Naive B cell (primary cell): ENCODE measurements at regions not wholly inside any gene's neighbourhood (a gene's known extent, or its start where the extent isn't known, plus 50 kb on each side); places are given as distances from the start of the nearest gene placed in this dataset.

Experiments used
- ATAC-seq, 2 donors: fragments of 150-1000 bp; cut with Tn5 transposase; 2 replicates each; pipeline ENCODE4 v1.10.0; 2021; ENCODE audit warnings: low read depth in 2 of 2, mild to moderate bottlenecking in 2 of 2, moderate library complexity in 2 of 2
- DNase-seq: peaks from one replicate; pipeline ENCODE4 v3.0.0; 2022
- H3K27ac Mint-ChIP-seq, 6 donors: one replicate each; pipeline ENCODE4 v1.8.0; 2020 to 2022; ENCODE audit warnings: mild to moderate bottlenecking in 6 of 6, mixed read lengths in 6 of 6, moderate library complexity in 5 of 6, inconsistent platforms in 2 of 6
- H3K27me3 Mint-ChIP-seq, 3 donors: one replicate each; pipeline ENCODE4 v1.8.0; 2021 to 2022; ENCODE audit warnings: mixed read lengths in 3 of 3, mild to moderate bottlenecking in 1 of 3
- H3K36me3 Mint-ChIP-seq, 2 donors: one replicate each; pipeline ENCODE4 v1.8.0; 2020 to 2022; ENCODE audit warnings: mixed read lengths in 2 of 2, inconsistent platforms in 1 of 2, mild to moderate bottlenecking in 1 of 2
- H3K4me1 Mint-ChIP-seq, 3 donors: one replicate each; pipeline ENCODE4 v1.8.0; 2020 to 2022; ENCODE audit warnings: mixed read lengths in 3 of 3, inconsistent platforms in 1 of 3, mild to moderate bottlenecking in 1 of 3, moderate library complexity in 1 of 3
- H3K4me3 Mint-ChIP-seq, 8 donors: one replicate each; pipeline ENCODE4 v1.8.0; 2020 to 2022; ENCODE audit warnings: mild to moderate bottlenecking in 8 of 8, mixed read lengths in 8 of 8, moderate library complexity in 8 of 8, inconsistent platforms in 2 of 8
- H3K9me3 Mint-ChIP-seq, 7 donors: one replicate each; pipeline ENCODE4 v1.8.0; 2020 to 2022; ENCODE audit warnings: mixed read lengths in 7 of 7, mild to moderate bottlenecking in 5 of 7, inconsistent platforms in 2 of 7, moderate library complexity in 1 of 7

DNA sequence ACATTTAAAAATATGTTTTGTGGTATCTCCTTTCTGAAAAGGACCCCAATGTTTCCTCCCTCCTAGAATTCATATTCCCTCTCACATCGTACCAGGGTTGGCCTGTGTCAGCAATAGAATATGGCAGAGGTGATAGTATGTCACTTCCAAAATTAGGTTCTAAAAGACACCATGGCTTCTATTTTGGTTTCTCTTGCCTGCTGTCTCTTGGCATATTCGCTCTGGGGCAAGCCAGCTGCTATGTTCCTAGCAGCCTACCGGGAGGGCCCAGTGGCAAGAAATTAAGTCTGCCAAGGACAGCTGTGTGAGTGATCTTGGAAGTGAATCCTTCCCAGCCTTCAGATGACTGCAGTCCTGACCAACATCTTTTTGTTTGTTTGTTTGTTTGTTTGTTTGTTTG is 92.9 kb upstream of the PPM1J start:
- DNase-seq (no peak), ATAC-seq (no peak)
- Mint-ChIP-seq H3K9me3 (no peaks in the 10 kb centered on the region), H3K36me3 (no peaks in the 10 kb centered on the region), H3K27me3 (peaks cover 5 to 38% (median 32%) of the 10 kb centered on the region in 3 donors), H3K27ac (no peak overlapping the region), H3K4me3 (no peak overlapping the region), H3K4me1 (no peaks in the 10 kb centered on the region)

DNA sequence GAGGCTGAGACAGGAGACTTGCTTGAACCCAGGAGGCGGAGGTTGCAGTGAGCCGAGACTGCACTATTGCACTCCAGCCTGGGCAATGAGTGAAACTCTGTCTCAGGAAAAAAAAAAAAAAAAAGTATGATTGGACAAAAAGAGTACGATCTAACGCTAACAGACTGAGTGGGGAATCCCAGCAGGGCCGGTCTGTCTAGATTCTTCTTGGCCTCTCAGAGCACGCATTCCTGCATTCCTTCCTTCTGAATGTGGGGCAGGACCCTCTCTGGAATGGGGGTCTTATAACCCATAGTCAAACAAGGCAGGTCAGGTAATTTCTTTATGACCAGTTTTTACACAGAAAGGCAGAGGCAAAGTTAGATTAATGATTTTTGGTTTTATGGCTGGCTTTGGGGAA is 92.0 kb upstream of the PPM1J start:
- H3K36me3 Mint-ChIP-seq: no peaks in the 10 kb centered on the region
- H3K4me1 Mint-ChIP-seq: no peaks in the 10 kb centered on the region
- no peak for DNase-seq
- H3K27me3 Mint-ChIP-seq: peaks cover 5 to 34% (median 24%) of the 10 kb centered on the region in 3 donors
- H3K4me3 Mint-ChIP-seq: no peak overlapping the region
- no peak for ATAC-seq
- no peak overlapping the region for H3K27ac Mint-ChIP-seq
- H3K9me3 Mint-ChIP-seq: no peaks in the 10 kb centered on the region

DNA sequence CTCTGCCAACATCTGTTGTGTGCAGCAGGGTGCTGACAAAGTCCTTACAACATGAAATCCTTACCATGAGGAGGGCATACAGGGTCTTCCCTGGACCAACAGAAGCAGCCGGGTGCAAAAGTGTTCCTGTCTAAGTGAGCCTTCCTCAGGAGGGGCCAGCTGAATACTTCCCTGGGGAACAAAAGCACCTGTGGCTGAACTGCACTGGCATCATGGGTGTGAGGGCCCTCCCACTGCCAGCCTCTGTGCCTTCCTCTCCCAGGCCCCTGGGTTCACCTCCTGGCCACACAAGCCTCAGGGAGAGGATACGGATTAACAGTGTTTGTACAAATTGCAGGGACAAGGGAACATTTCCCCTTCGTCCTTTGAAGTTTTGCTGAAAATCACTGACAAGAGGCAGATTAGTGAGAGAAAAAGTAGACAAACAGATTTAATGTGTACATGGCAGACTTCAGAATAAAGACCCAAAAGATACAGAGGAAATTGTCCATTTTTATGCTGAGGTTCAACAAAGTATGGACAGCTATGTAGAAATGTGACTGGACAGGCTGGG is 91.0 kb upstream of the PPM1J start:
- ATAC-seq (no peak), DNase-seq (no peak)
- Mint-ChIP-seq H3K36me3 (no peaks in the 10 kb centered on the region), H3K4me1 (no peaks in the 10 kb centered on the region), H3K9me3 (no peaks in the 10 kb centered on the region), H3K27me3 (peaks cover 5 to 33% (median 19%) of the 10 kb centered on the region in 3 donors), H3K27ac (no peak overlapping the region), H3K4me3 (peak overlapping the region in 1 of 8 donors; percentile 18)

DNA sequence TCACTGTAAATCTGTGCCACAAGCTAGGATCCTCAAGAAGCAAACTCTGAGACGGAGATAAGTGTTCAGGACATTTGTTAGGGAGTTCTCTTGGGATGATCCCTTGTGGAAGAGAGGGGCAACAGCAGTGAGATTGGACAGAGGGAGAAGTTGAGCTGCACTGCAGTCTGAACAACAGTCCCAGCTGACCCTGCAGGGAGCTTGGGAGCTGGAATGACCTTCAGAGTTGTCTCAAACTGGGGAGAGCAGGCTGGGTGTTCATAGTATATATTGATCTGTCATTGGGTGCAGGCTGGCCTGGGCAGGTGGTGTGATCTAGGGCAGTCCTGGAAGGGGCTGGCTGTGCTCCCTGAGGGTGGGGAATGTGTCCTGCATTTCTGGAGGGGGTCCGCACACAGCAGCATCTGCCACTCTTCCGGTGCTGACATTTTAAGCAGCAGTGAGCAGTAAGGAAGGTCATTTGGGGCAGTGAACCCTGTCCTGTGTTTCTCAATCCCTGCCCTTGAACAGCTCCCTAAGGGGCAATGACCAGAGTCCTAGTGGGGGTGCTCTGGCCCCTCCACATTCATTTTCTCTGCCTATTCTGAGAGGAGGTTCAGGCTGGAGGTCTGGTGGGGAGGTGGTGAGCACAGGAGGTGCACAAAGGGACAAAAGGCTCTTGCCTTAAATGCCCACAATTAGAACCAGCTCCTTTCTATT is 90.2 kb upstream of the PPM1J start:
- H3K4me3 Mint-ChIP-seq: peak overlapping the region in 1 of 8 donors; percentile 35
- H3K27me3 Mint-ChIP-seq: peaks cover 5 to 24% (median 10%) of the 10 kb centered on the region in 3 donors
- no peak for ATAC-seq

DNA sequence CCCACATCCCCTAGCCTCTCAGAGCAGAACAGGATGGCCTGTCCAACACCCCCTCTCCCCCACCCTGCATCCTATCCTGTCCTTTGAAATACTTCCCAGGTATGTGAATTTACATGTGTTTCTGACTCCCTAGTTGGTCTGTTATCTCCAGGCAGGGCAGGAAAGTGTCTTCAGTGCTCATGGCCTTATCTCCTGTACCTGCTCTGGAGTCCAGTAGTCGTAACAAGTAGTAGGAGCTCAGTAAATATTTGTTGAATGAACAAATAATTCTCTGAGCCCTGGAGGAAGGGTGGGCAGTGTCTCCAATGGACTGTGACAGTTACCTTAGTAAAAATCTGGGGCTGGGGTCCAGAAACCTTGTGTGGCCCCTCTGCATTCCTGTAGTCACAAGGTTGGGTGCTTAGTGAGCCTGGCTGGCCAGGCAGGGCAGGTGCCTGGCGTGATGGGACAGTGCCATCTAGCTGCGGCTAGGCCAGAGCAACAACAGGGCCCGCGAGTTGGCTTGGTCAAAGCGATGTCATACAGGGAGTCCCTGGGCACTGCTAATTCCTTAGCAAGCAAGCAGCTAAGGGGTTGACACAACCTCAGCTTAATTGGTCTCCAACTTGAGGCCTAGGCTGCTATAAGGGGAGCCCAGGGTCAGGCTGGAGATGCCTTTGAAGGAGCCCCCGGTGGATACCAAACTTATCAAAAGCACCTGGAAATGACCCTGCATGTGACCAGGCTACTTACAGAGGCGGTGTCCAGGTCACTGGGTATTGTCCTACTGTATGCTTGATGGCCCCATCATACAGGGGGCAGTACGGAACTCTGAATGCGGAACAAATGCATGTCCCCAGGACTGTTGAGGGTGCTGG is 89.0 kb upstream of the PPM1J start:
- Mint-ChIP-seq H3K27ac (peak overlapping the region in 1 of 6 donors; percentile 61), H3K27me3 (peaks cover 5 to 18% (median 8%) of the 10 kb centered on the region in 3 donors), H3K36me3 (no peaks in the 10 kb centered on the region), H3K9me3 (no peaks in the 10 kb centered on the region), H3K4me1 (no peaks in the 10 kb centered on the region), H3K4me3 (no peak overlapping the region)
- DNase-seq: peak; percentile 25
- ATAC-seq: peak; percentile 68 to 77

More for the DNA sequence above, 90.2 kb upstream of the PPM1J start:
- H3K27ac Mint-ChIP-seq: no peak overlapping the region
- H3K36me3 Mint-ChIP-seq: no peaks in the 10 kb centered on the region
- no peak for DNase-seq
- no peaks in the 10 kb centered on the region for H3K9me3 Mint-ChIP-seq
- no peaks in the 10 kb centered on the region for H3K4me1 Mint-ChIP-seq

DNA sequence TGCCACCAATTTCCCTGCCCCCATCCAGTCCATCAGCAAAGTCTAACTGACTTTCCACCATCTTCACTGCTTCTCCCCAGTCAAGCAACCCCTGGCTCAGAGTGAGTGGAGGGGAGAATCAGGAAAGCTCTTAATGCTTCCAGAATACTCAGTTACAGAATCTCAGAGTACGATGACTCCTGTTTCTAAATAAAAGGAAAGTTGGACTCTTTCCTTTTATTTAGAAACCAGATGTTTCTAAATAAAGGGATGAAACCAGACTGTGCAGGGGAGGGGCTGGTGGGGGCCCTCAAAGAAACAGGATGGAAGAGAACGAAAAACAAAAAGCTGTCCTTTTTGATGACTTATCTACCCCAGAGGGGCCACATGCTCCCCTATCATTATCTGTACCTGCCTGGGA is 85.2 kb upstream of the PPM1J start:
- no peak for ATAC-seq

DNA sequence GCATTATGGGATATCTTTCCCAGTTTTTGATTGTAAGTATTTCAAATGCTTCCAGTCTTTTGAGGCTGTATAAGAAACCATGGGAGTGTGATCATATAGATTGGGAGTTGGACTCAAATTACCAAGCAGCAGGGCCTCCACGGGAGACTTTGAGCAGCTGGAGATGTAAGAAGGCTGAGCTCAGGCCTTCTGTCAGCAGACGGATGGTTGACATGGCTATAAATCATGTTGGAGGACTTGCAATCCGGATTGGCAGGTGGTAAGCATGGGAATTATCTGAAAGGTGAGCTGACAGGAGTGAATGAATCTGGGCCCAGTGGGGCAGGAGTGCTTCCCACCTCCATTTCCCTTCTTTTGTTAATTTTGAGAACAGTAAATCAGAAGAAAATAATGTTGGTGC is 83.2 kb upstream of the PPM1J start:
- Mint-ChIP-seq H3K4me3 (no peak overlapping the region), H3K27me3 (peaks cover 0 to 4% (median 0%) of the 10 kb centered on the region in 3 donors), H3K36me3 (no peaks in the 10 kb centered on the region), H3K4me1 (peaks cover 0 to 2% (median 0%) of the 10 kb centered on the region in 3 donors), H3K9me3 (no peaks in the 10 kb centered on the region), H3K27ac (no peak overlapping the region)
- DNase-seq: no peak
- no peak for ATAC-seq

More for the DNA sequence above, 85.2 kb upstream of the PPM1J start:
- Mint-ChIP-seq H3K27ac (peak overlapping the region in 1 of 6 donors; percentile 32), H3K4me3 (no peak overlapping the region), H3K9me3 (no peaks in the 10 kb centered on the region), H3K4me1 (peaks cover 0 to 2% (median 0%) of the 10 kb centered on the region in 3 donors), H3K27me3 (peaks cover 0 to 15% (median 0%) of the 10 kb centered on the region in 3 donors), H3K36me3 (no peaks in the 10 kb centered on the region)
- DNase-seq: no peak

DNA sequence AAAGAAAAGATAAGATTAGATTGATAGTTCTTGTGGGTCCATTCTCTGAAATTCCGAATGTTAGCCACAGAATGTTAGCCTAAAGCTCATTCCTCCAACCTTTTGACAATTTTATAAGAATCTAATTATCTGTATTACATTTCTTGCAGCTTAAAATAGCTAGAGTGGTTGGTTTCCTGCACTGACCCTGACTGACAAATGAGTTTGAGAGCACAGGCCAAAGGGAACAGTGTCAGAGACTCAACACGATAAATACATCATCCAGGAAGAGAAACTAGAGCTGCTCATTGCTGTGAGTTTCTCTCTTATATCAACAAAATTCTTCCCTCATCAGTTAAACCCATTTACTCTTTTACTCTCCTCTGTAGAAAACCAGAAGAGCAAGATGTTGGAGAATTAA is 82.1 kb upstream of the PPM1J start:
- Mint-ChIP-seq H3K4me3 (no peak overlapping the region), H3K9me3 (no peaks in the 10 kb centered on the region), H3K4me1 (peaks cover 0 to 2% (median 0%) of the 10 kb centered on the region in 3 donors), H3K27ac (no peak overlapping the region), H3K27me3 (no peaks in the 10 kb centered on the region), H3K36me3 (no peaks in the 10 kb centered on the region)
- no peak for DNase-seq
- no peak for ATAC-seq

DNA sequence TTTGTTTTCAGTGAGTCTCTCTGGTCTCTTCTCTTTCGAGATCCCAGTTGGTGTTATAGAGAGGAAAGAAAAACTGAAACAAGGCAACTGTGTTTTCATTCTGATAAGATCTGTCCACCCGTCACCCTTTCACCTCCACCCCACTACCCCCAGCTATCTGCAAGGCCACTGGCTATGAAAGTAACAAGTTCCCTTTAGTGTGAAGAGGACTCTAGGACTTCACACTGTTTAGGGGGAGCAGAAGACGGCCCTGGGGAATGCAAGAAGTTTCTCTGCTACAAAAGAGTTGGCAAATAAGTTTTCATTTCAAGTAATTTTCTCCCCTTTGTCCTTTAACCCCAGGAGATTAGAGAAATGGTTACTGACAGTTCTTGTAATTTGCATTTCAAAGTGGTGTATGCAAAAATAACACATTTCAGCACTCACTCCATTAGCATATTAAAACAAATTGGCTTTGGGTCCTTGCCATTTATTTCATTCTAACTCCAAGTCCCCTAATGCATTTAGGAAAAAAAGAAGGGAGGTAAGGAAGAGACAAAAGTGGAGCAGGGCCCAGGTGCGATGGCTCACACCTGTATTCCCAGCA is 79.6 kb upstream of the PPM1J start:
- Mint-ChIP-seq H3K36me3 (no peaks in the 10 kb centered on the region), H3K27me3 (peaks cover 7 to 11% (median 7%) of the 10 kb centered on the region in 3 donors), H3K9me3 (no peaks in the 10 kb centered on the region), H3K4me3 (no peak overlapping the region), H3K27ac (peak overlapping the region in 1 of 6 donors; percentile 50), H3K4me1 (peaks cover 0 to 2% (median 0%) of the 10 kb centered on the region in 3 donors)
- ATAC-seq (no peak), DNase-seq (no peak)

DNA sequence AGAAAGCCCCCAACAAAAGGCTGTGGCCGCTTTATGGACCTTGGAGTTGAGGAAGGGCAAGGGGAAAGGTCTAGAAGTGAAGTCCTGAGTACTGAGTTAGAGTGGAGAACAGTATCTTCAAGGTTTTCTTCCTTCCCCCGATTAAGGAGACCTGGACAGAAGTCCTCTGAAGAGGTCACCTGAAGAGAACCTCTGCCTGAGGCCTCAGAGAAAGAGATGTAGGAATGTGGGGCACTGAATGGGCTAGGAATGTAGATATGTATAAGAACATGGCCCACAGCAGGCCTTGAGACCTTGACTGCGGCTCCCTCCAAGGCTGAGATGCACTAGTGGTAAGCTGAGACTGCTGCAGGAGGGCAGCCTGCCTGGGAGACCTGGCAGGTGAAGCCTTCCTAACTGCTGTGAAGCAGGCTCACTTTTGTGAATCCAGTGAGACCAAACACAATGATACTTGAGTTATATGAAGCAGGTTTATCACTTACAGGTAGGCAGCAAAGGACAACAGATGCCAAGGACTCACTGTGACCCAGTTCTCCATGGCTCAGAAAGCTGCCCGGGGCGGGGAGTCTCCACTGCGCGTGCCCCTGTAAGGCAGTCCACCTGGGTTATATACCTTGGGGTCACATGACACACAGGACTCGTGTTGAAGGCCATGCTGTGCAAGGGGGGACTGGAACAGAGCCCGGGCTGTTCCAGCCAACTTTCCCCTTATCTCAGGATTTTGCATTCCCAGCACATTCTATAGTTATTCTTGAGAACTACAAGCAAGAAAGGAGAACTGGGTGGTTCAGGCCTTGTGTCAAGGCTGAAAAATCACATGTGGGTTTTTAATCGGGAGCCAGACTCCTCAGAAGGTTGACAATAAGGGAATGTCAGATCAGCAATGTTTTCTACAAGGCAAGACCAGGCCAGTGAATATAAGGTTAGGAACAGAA is 78.8 kb upstream of the PPM1J start:
- H3K27ac Mint-ChIP-seq: no peak overlapping the region
- H3K27me3 Mint-ChIP-seq: peaks cover 8 to 13% (median 8%) of the 10 kb centered on the region in 3 donors
- H3K4me3 Mint-ChIP-seq: no peak overlapping the region
- H3K9me3 Mint-ChIP-seq: no peaks in the 10 kb centered on the region
- DNase-seq (no peak), ATAC-seq (no peak)
- H3K4me1 Mint-ChIP-seq: peaks cover 0 to 2% (median 0%) of the 10 kb centered on the region in 3 donors
- no peaks in the 10 kb centered on the region for H3K36me3 Mint-ChIP-seq

DNA sequence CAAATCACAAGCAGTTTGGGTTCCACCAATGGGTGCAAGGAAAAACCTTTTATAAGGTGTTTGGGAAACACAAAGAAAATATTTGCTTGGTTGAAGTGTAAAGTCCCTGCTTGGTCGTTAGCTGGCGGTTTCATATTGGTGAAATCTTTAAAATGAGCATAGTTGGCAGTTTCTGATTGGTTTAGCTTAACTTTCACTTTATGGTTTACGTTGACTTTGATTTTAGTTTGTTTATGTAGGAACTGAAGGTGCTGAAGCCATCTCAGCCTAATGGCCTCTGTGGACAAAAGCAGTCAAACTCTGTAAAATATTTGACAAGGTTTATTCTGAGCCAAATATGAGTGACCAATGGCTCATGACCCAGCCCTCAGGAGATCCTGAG is 76.6 kb upstream of the PPM1J start:
- no peak for ATAC-seq
- peaks cover 8 to 13% (median 8%) of the 10 kb centered on the region in 3 donors for H3K27me3 Mint-ChIP-seq

DNA sequence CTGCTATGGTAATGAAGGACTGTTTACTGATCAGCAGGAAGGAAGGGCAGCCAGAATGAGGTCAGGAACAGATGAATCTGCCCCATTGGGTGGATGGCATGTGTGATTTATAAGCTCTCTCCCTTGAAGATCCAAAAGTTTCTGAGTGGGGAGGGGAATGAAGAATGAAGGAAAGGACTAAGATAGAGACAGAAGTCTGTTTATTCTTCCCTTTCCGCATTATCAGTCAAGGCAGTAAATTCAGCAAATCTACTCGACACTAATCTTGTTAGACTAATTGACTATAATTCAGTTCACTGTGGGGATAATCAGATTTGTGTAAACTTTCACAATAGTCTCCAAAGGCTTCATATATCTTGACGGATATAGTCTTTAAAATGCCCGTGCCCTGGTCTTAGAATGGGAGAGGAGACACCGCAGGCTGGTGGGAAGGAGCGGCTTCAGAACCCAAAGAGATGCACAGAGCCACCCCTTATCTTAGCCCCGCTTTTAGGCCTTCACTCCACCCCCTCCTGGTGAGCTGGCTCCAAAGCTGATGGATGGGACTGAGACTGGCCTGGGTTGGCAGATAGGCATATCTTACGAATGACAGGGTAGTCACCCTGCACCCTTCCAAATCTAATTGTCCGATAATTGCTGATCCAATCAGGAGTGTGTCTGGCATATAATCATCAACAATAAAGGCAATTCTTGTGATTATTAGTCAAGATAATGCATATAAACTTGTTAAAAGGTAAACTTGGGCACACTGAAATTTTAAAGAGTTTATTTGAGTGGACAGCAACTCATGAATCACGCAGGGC is 76.0 kb upstream of the PPM1J start:
- H3K9me3 Mint-ChIP-seq: no peaks in the 10 kb centered on the region
- ATAC-seq (no peak), DNase-seq (no peak)
- H3K27ac Mint-ChIP-seq: peak overlapping the region in 1 of 6 donors; percentile 55
- H3K4me1 Mint-ChIP-seq: peaks cover 0 to 2% (median 0%) of the 10 kb centered on the region in 3 donors
- H3K4me3 Mint-ChIP-seq: no peak overlapping the region
- H3K36me3 Mint-ChIP-seq: no peaks in the 10 kb centered on the region
- peaks cover 8 to 13% (median 8%) of the 10 kb centered on the region in 3 donors for H3K27me3 Mint-ChIP-seq

More for the DNA sequence above, 76.6 kb upstream of the PPM1J start:
- H3K4me1 Mint-ChIP-seq: peaks cover 0 to 2% (median 0%) of the 10 kb centered on the region in 3 donors
- no peak overlapping the region for H3K27ac Mint-ChIP-seq
- H3K9me3 Mint-ChIP-seq: no peaks in the 10 kb centered on the region
- no peak for DNase-seq
- H3K36me3 Mint-ChIP-seq: no peaks in the 10 kb centered on the region
- no peak overlapping the region for H3K4me3 Mint-ChIP-seq
